ENCODE measurements at regions not wholly inside any gene's neighbourhood (a gene's known extent, or its start where the extent isn't known, plus 50 kb on each side); places are given as distances from the start of the nearest gene placed in this dataset.

DNA sequence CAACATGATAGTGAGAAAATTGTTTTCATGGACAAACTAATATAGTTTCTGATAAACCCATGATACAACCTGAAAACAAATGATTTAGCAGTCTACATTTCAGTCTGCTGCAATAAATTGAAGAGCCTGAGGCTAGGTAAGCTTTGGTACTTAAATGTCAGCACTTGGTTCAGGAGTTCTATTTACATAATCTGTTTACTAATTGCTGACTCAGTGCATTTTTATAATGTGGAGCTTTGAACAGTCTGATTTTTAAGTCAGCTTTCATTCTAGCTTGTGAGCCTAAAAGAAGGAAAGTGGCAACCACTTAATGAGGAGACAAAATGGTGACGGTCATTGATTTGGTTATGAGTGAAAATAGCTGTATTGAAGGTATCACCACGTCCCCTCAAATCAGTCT, 488.6 kb downstream of the CPS1 start:
- TF ChIP-seq, protein P1, sequence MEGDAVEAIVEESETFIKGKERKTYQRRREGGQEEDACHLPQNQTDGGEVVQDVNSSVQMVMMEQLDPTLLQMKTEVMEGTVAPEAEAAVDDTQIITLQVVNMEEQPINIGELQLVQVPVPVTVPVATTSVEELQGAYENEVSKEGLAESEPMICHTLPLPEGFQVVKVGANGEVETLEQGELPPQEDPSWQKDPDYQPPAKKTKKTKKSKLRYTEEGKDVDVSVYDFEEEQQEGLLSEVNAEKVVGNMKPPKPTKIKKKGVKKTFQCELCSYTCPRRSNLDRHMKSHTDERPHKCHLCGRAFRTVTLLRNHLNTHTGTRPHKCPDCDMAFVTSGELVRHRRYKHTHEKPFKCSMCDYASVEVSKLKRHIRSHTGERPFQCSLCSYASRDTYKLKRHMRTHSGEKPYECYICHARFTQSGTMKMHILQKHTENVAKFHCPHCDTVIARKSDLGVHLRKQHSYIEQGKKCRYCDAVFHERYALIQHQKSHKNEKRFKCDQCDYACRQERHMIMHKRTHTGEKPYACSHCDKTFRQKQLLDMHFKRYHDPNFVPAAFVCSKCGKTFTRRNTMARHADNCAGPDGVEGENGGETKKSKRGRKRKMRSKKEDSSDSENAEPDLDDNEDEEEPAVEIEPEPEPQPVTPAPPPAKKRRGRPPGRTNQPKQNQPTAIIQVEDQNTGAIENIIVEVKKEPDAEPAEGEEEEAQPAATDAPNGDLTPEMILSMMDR (IDR thresholded peaks at IDR 0.05), result no peak
- TF ChIP-seq POLR2A (IDR thresholded peaks at IDR 0.05), result no peak

Data from body of pancreas (tissue), 4 donors.